ENCODE measurements at regions not wholly inside any gene's neighbourhood (a gene's known extent, or its start where the extent isn't known, plus 50 kb on each side); places are given as distances from the start of the nearest gene placed in this dataset.
A peak's percentile ranks its signal among the peaks of the same experiment; 100 is the strongest.
"Not testable (repeated sequence)": the region's sequence is repeated elsewhere in the genome, so short reads cannot be mapped to it uniquely, and the experiment has no call there.

GRCh38 chr17:31622500-31622899 lies 231.0 kb downstream of the RAB11FIP4 start:
- DNase-seq (ENCODE audit: low read depth), result no peak

- no peak for DNase-seq (ENCODE audit: low read depth)
Observed at GRCh38 chr17:31621566-31621965, 230.1 kb downstream of the RAB11FIP4 start.

GRCh38 chr17:31611053-31611452 lies 219.6 kb downstream of the RAB11FIP4 start:
- not testable (repeated sequence) for DNase-seq (ENCODE audit: low read depth)

- no peak for DNase-seq (ENCODE audit: low read depth)
Observed at GRCh38 chr17:31609996-31610910, 218.8 kb downstream of the RAB11FIP4 start.

- DNase-seq (ENCODE audit: low read depth), result no peak
Observed at GRCh38 chr17:31609331-31609730, 217.9 kb downstream of the RAB11FIP4 start.

GRCh38 chr17:31608659-31609254 lies 217.3 kb downstream of the RAB11FIP4 start:
- no peak for DNase-seq (ENCODE audit: low read depth)

GRCh38 chr17:31605761-31606160 lies 214.3 kb downstream of the RAB11FIP4 start:
- no peak for DNase-seq (ENCODE audit: low read depth)

- no peak for DNase-seq (ENCODE audit: low read depth)
Observed at GRCh38 chr17:31604936-31605335, 213.5 kb downstream of the RAB11FIP4 start.

- DNase-seq (ENCODE audit: low read depth), result not testable (repeated sequence)
Observed at GRCh38 chr17:31600144-31600543, 208.7 kb downstream of the RAB11FIP4 start.

GRCh38 chr17:31598921-31599571 lies 207.6 kb downstream of the RAB11FIP4 start:
- no peak for DNase-seq (ENCODE audit: low read depth)

- DNase-seq (ENCODE audit: low read depth), result no peak
Observed at GRCh38 chr17:31598399-31598782, 206.9 kb downstream of the RAB11FIP4 start.

GRCh38 chr17:31597646-31598398 lies 206.3 kb downstream of the RAB11FIP4 start:
- DNase-seq (ENCODE audit: low read depth), result no peak

GRCh38 chr17:31596382-31597323 lies 205.2 kb downstream of the RAB11FIP4 start:
- DNase-seq (ENCODE audit: low read depth), result peak; percentile 84

GRCh38 chr17:31595666-31596381 lies 204.3 kb downstream of the RAB11FIP4 start:
- DNase-seq (ENCODE audit: low read depth), result no peak

- no peak for DNase-seq (ENCODE audit: low read depth)
Observed at GRCh38 chr17:31595076-31595475, 203.6 kb downstream of the RAB11FIP4 start.

GRCh38 chr17:31594416-31594815 lies 202.9 kb downstream of the RAB11FIP4 start:
- DNase-seq (ENCODE audit: low read depth), result no peak

GRCh38 chr17:31593806-31594205 lies 202.3 kb downstream of the RAB11FIP4 start:
- peak; percentile 55 for DNase-seq (ENCODE audit: low read depth)

- no peak for DNase-seq (ENCODE audit: low read depth)
Observed at GRCh38 chr17:31591924-31592323, 200.4 kb downstream of the RAB11FIP4 start.

- DNase-seq (ENCODE audit: low read depth), result no peak
Observed at GRCh38 chr17:31588512-31588911, 197.0 kb downstream of the RAB11FIP4 start.

GRCh38 chr17:31588034-31588433 lies 196.6 kb downstream of the RAB11FIP4 start:
- DNase-seq (ENCODE audit: low read depth), result no peak

Measured in HS-27A (cell line).